Astrocyte of the hippocampus (primary cell): ENCODE measurements at regions not wholly inside any gene's neighbourhood (a gene's known extent, or its start where the extent isn't known, plus 50 kb on each side); places are given as distances from the start of the nearest gene placed in this dataset.
A peak's percentile ranks its signal among the peaks of the same experiment; 100 is the strongest.

Experiments
- DNase-seq: peaks from one replicate; pipeline ENCODE4 v3.0.0; 2011; ENCODE audit warnings: low read depth, low spot score

DNA sequence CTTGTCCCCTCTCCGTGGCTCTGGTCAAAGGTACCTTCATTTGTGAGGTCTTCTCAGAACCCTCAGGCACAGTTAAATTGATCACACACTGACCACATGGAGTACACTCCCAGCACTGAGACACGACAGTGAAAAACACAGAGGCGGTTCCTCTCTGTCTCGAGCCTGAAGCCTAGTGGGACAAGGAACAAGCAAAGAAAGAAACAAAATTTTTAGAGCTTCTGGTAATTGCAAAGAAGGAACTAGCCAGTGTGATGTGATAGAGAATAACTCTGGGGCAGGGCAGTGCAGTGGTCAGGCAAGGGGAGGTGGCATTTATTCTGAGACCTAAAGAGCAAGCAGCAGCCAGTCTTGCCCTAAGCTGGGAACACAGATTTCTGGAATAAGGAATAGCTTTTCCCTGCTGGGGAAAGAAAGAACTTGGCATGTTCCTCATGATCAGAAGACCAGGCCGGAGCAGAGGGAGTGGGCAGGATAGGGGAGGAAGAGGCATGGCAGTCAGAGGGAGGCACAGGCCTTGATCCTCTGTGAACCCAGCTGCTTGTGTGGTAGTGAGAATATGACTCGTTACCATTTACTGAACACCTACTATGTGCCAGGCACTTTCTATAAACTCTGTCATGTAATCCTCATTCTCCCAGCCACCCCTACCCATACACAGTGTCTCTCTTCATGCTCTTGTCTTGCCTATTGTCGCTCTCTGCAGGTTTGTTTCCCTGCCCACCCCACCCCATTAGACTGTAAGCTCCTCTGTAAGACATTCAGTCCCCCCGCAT, 262.3 kb upstream of the HES1 start:
- DNase-seq: no peak

- no peak for DNase-seq
These were observed 261.4 kb upstream of the HES1 start for GRCh38 chr3:193874512-193874911.

- no peak for DNase-seq
These were observed 260.9 kb upstream of the HES1 start for GRCh38 chr3:193874997-193875593.

DNA sequence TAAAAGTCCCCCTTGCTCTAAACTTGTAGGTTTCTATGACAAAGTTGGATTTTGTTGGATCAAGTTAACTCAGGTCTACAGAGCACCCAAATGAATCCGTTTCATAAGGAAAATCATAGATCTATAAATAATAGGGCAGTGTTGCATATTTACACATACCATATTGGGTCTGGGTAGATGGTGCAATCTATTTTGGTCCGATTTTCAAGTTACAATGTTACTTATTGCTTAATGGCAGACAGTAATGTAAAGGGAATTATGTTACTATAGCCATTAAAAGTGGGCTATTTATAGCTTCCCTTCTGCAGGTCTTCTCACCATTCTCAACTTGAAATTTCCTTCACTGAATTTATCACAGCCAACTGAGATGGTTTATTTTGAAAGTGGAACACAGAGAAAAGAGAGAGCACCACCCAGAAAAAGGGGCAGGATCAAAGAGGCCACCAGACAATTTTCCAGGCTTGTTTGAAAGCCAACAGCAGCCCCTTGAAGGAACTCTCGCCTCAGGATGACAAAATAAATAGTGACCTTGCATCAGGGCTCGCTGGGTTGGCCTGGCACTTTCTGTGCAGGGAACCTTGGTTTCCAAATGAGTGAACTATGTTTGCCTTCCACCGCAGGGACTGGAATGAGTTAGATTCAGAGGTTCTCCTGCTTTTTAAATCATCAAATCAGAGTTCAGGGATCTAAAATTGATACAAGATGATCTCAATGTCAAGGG, 260.2 kb upstream of the HES1 start:
- no peak for DNase-seq

- no peak for DNase-seq
These were observed 256.7 kb upstream of the HES1 start for GRCh38 chr3:193879099-193879863.

GRCh38 chr3:193879864-193880242, 256.1 kb upstream of the HES1 start:
- DNase-seq: no peak

- DNase-seq: no peak
These were observed 253.9 kb upstream of the HES1 start for GRCh38 chr3:193882091-193882490.

DNA sequence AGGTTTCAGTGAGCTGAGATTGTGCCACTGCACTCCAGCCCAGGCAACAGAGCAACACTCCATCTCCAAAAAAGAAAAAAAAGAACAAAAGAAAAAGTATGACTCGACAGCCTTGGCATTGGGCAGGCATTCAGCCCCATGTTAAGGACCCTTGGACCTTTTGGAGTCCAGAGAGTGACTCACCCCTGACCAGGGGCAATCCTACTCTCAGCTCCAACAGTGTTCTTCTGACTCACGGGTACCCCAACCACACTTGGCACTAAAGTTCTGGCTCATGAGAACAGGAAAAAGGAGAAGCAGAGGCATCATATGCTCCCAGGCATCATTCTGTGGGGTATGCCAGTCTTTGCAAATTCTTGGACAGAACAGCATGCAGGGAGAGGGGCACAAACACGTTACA, 252.4 kb upstream of the HES1 start:
- DNase-seq: peak; percentile 84

GRCh38 chr3:193884027-193884426, 251.9 kb upstream of the HES1 start:
- DNase-seq: peak; percentile 69

- no peak for DNase-seq
These were observed 251.3 kb upstream of the HES1 start for GRCh38 chr3:193884652-193885051.

DNA sequence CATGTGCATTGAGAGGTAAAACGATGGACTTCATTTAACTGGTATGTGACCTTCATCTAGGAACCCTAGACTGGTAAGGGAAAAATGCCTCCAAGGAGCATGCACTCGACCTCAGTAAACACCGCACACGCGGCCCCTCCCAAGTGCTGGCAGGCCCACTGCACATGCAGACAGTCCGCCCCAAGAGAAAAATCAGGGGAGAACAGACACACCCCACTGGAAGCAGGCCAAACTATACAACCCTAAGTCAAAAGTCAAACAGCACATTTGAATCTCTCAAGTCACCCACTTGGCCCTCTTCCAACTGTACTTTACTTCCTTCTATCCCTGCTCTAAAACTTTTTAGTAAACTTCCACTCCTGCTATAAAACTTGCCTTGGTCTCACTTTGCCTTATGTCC, 250.1 kb upstream of the HES1 start:
- DNase-seq: no peak

GRCh38 chr3:193890016-193890897, 245.7 kb upstream of the HES1 start:
- no peak for DNase-seq

DNA sequence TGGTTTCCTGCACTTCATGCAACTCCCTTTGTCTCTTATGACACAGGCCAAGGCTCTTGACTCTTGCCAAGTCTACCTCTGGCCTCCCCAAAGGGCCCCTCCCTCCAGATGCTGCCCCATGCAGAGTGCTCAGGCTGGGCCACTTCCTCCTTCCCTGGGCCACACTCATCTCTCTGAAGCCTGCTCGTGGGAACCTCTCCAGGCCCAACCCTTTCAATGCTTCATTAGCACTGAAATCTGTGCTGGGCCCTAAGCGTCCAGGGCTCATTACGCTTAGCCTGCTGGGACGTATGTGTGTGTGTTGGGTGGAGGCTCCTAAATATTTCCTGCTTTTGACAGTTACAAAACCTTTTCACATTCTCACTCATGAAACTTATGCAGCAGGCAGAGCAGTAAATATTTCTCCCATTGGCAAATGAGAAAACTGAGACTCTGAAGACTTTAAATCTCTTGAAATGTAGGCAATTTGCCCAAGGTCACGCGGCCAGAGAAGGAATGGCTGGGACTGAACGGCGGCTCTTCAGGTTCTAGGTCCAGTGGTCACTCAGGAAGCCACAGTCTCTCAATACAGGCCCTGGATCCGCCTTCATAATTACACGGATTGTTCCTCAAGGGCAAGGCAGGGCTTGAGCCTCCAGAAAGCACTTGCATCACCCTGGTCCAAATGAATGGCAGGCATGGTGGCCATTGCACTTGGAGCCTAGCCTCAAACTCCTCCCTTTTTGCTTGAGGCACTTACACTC, 241.7 kb upstream of the HES1 start:
- no peak for DNase-seq

- DNase-seq: peak; percentile 60
These were observed 240.5 kb upstream of the HES1 start for GRCh38 chr3:193895409-193895808.

DNA sequence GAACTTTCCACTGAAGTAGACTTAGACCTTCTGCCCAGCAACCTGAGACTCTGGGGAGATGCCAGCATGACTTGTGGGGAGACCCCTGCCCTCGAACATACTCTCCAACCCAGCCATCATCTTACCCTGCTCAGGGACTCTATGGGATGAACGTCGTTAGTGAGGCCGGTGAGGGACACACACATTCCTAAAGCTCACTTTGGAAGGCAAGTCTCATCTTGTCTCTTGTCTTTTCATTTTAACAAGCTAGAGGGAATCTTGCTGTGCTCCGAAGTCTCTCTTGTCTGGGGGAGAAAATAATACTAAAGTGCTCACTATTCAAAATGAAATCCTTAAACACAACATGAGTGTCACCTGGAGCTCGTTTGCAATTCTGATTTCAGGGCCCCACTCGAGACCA, 239.5 kb upstream of the HES1 start:
- no peak for DNase-seq

- no peak for DNase-seq
These were observed 238.7 kb upstream of the HES1 start for GRCh38 chr3:193897288-193897687.

- no peak for DNase-seq
These were observed 238.2 kb upstream of the HES1 start for GRCh38 chr3:193897731-193898180.

DNA sequence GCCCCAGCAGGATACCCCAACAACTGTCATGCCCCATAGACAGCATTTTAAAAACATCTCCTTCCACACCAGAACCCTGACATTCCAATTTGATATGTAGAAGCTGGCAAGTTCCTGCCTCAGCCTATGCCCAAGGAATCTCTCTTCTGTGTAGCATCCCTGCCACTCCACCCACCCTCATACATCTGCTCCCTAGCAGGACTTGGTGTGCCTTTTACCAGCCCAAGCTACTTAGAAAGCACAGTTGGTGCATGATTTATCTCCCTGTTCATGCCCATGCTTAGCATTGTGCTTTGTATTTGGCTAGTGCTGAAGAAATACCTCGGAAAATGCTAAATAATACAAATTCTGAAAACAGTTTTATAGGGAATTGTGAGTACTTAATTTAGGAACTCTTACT, 236.9 kb upstream of the HES1 start:
- DNase-seq: no peak

GRCh38 chr3:193901007-193901406, 234.9 kb upstream of the HES1 start:
- no peak for DNase-seq
